DMS79 treated with DMSO at 0.1 percent for 48 hours (cell line): ENCODE measurements at regions not wholly inside any gene's neighbourhood (a gene's known extent, or its start where the extent isn't known, plus 50 kb on each side); places are given as distances from the start of the nearest gene placed in this dataset.
"Not testable (repeated sequence)": the region's sequence is repeated elsewhere in the genome, so short reads cannot be mapped to it uniquely, and the experiment has no call there.

Source experiments
- DNase-seq: peaks from one replicate; lab custom pipeline; 2025; lab: John Stamatoyannopoulos, UW

DNA sequence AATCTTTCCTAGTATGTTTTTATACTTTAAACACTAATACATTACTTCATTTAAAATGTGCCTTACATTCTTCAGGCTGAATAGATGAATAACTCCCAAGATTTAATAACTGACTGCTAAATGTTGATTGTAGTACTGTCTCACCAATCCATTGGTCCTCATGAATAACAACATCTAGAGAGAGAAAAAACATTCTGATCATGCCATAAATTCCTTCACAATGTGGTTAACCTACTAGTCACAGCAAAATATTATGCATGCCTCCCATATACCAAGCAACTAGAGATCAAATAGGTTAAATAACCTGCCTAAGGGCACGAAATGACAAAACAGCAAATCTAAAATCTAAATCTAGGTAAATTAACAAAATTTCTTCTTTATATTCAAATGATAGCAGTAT lies 66.2 kb downstream of the SYT15 start:
- not testable (repeated sequence) for DNase-seq

DNA sequence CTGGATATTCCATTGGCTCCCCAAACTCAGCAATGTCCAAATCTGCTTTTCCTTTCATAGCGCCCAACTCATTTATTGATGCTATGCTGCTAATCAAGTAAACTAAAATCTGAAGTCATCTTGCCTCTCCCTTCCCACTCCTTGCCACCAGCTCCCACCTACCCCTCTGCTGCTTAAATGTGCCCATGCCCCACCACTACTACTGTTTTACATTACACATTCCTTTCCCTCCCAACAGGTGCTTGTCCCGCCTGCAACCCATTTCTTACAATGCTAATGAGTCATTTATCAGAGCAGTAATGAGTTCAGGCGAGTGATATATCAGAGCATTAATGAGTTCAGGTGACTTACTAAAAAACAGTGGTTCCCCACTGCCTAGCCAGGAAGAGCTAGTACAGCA lies 67.2 kb downstream of the SYT15 start:
- DNase-seq, result not testable (repeated sequence)

DNA sequence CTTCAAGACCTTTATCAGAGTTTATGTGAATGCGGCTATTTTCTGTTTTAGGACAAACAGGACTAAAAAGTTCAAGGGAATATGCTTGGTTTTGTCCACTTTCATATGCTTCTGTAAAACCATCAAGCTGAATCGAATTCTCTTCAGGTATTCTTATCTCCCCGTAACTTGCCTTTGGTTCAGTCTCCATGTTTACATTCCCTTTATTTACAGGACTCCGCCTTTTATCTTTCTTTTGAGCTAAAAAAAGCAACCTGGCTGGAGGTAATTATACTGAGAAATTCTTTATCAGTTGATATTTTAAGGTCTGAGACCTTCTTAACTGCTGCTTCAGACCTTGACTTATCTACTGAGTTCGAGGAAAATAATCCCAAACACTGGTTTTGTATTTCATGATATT lies 72.0 kb downstream of the SYT15 start:
- not testable (repeated sequence) for DNase-seq

DNA sequence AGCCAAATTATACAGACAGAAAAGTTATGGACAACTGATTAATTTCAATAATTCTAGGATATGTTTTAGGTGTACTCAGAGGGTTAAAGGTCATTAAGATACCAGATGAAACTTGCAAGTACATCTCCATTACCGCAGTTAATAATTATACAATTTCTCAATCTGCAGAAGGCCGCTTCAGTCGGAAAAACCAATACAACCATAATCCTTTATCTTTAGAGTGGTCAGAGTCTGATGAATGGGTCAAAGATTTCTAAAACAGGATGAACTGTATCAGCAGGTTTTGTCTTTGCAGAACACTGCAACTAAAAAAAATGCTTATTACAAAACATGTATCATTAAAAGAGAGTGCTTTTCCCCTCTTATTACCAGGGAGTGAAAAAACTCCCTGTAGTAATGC lies 78.5 kb downstream of the SYT15 start:
- DNase-seq, result not testable (repeated sequence)

DNA sequence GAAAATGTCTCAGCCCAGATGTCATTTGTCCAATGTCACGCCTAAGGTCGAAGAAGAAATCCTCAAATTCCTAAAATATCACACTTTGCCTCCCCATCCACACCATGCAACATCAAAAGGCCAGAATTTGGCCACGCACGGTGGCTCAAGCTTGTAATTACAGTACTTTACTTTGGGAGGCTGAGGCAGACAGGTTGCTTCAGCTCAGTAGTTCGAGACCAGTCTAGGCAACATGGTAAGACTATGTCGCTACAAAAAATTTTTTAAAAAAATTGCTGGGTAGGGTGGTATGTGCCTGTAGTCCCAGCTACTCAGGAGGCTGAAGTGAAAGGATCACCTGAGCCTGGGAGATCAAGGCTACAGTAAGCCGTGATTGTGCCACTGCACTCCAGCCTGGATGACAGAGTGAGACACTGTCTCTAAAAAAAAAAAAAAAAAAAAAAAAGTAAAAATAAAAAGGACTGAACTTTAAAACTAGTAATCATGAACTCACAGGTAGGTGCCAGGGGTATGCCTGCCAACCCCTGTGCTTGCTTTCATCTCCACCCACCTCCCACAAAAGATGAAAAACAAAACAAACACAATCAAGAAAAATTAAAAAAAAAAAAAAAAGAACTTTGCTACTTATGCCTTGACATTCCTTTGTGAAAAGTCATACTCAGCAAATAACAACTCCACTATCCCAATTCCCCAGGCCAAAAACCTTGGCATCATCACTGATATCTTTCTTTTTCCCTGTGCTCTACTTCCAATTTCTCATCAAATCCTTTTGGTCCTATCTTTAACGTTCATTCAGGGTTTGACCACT lies 81.3 kb downstream of the SYT15 start:
- DNase-seq, result not testable (repeated sequence)

DNA sequence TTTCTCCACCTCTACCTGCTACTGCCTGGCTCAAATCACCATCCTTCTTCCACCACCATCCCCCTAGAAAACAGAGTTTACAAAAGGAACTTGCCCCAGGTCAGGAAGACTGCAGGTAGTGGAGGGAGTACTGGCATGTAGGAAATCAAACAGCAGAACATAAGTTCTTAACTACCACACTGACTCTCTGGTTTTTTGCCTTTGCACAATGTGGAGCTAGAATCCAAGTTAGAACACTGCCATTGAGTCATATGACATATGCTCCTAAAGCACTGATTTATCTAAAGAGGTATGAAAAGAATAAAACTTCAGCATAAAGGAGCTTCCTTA lies 81.9 kb downstream of the SYT15 start:
- not testable (repeated sequence) for DNase-seq

DNA sequence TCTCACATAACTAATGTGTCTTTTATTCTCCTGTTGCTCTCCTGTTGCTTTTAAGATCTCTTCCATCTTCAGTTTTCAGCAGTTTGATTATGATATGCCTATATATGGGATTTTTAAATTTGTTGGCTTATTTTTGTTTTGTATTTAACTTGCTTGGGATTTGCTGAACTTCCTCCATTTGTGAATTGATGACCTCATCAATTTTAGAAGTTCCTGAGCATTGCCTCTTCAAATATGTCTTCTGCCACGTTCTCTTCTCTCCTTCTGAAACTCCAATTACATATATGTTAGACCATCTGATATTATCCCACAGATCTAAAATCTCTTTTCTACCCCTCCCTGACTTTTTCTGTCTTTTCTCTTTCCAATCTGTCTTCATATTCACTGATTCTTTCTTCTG lies 86.6 kb downstream of the SYT15 start:
- not testable (repeated sequence) for DNase-seq

DNA sequence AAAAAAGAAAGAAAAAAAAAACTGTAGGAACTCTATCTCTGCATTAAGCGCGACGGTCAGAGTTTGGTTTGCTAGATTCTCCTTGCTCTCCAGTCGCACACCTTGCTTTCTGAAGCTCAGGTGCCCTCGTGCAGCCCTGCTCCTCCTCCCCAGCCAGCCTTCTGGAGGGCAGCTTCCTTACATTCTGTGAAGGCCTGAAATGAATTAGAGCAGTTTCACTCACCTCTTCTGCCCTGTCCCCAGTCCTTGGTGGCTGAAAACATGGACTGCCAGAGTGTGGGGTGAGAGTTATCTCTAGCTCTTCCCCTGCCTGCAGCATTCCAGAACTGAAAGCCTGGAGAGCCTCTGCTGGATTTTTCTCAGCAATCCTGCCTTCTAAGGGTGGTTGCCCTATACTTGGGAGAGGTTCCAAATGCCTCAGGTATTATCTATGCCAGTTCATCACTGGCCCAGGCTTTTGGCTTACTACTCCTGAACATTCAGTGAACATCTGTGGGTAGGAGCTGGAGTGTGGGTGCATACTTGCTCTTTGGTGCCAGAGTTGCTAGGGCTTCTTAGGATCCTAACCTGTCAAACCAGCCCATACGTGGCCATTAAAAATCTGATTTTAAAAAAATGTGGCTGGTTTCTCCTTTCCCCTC lies 89.5 kb downstream of the SYT15 start:
- not testable (repeated sequence) for DNase-seq

DNA sequence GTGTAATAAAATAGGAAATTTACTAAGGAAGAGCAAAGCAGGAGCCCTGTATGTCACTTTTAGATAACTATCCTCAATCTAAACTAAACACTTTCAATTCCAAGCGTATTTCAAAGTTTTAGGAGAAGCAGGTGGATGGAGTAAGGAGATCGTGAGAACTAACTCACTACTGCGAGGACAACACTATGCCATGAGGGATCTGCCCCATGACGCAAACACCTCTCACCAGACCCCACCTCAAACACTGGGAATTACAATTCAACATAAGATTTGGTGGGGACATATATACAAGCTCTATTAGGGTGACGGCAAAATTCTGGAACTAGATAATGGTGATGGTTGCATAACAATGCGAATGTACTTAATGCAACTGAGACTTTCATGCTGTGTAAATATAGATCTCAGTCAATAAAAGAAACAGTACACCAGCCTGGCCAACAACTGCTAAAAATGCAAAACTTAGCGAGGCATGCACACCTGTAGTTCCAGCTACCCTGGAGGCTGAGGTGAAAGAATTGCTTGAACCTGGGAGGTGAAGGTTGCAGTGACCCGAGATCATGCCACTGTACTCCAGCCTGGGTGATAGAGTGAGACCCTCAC lies 99.0 kb downstream of the SYT15 start:
- not testable (repeated sequence) for DNase-seq

DNA sequence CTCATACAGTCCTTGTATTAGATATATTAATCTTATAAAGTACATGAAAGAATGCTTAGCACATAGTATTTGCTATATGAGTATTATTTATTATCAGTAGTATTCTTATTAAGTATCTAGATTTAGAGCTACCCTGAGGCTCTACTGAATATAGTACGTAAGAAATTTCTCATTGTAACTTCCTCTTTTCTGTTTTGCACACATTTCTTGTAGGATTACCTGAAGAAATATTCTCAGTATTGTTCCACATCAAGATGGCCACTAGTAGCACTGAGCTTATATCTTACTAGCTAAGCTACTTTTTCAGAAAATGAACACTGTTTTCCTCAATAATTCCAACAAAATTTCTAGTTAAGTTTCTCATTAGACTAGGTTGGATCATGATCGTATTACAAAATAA lies 112.5 kb downstream of the SYT15 start:
- not testable (repeated sequence) for DNase-seq

DNA sequence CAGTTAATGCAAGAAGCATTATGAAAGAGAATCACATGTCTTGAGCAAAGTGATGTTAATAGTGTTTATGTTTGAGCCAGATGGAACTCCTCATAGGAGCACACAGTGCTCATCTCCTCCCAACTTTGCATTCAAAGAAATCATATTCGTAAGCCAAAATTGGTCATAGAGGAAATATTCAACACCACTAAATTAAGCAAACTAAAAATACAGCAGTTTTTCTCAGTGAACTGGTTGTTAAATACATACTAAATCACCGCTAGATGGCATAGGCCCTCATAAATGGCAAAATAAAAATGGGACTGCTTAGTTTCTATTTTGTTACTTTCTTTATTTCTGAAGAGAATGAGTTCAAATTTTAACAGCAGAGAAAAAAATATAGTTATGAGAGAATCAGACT lies 114.3 kb downstream of the SYT15 start:
- not testable (repeated sequence) for DNase-seq

DNA sequence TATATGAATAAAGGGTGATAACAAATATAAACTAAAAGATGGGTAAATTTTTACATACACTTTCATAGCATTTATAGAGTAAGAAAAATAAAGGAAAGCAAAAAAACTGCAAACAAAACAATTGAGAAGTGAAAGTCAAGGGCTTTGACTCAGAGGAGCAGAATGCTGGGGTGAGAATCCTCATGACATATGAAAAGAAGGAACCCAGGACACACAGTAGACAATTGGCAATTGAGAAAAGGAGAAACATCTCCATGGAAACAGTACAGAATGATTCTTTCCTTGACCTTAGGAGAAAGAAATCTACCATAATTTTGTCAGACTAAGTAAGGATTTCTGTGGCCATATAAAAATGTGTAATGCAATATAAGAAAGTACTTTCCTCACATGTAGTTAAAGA lies 138.3 kb downstream of the SYT15 start:
- DNase-seq, result not testable (repeated sequence)

DNA sequence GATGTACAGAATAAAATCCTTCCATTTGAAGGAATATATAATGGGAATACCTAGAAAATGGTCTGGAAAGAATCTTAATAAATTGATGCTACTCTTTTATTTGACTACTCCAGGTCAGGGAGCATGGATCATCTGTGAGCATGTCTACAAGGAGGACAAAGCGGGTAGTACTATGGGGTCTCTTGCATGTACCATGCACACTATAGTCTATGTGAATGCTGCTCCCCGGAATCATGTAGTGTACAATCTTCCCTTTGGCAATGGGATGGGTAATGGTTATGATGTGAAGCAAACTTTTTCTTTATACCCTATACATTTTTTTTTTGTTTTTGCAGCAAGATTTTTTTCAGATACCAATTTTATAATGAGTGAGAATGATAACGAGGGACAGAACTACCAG lies 139.1 kb downstream of the SYT15 start:
- not testable (repeated sequence) for DNase-seq

DNA sequence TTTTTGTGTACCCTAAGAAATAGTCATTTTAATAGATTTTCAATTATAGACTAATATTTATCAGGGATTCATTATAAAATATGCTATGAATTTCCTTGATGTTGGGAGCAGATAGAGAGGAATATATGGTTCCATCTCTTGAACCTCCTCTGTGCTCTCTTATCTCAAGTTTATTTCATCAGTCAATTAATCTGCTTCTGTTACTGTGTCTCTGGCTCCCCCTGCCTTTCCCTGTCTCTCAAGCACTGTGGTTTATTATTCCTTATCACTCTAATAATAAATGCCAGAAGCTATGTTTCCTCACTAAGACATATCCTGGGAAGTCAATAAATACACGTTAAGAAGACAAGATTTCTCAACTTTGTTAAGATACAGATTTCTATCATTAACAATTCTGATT lies 141.5 kb downstream of the SYT15 start:
- DNase-seq, result not testable (repeated sequence)

DNA sequence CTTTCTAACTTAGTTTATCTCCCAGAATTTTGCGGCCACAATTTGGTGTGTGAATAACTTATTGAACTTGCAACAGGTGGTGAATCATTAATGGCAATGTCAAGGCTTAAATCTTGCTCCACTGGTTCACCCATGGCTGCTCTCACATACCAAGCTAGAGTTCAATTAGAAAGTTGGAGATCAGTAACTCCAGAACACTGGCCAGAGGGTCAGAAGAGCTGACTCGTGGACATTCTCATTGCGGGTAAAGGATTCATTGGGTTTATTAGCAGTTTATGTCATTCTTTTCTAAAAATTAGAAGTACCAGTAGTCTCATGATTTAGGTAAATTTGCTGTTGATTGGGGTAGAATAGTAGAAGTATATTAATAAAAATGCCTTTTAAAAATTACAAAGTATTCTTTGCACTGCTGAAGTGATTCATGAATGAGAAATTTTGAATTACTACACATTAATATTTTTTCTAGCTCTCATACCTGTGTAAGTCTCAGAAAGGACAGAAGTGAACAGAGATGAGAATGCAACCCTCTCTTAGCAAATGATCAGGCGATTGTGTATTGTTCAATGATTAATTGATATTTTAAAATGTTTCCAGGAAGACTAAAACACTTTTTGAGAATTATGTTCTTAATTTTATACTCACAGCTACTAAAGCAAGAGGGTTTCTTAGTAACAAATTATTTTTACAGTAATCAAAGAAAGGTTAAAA lies 142.0 kb downstream of the SYT15 start:
- not testable (repeated sequence) for DNase-seq

DNA sequence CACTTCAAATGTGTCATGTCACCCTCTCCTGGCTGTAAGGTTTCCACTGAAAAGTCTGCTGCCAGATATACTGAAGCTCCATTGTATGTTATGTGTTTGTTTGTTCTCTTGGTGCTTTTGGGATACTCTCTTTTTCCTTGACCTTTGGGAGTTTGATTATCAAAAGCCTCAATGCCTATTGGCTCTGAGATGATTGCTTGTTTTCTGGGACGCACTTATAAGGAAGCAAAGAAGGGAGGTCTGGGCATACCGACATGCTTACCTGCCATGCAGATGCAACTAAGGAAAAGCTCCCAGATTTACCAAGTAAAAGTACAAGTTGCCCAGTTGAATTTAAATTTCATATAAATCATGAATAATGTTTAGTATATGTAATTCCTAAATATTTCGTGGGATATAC lies 145.3 kb downstream of the SYT15 start:
- not testable (repeated sequence) for DNase-seq

DNA sequence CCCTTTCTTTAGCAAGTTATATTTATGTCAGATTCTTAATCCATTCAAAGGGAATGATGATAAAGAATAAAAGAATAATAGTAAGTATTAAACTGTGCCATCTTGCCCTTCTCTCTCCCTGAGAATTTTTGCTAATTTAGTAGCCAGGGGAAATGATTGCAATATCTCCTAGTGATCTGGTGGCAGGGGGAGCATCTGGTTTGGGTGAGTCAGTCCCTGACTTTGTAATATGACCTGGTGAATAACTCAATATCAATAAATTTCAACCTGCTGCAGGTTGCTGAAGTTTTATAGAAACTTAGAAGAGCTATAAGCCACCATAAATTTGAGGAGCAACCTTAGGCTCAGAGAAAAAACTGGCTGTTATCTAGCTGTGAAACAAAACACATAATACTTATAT lies 149.4 kb downstream of the SYT15 start:
- not testable (repeated sequence) for DNase-seq

DNA sequence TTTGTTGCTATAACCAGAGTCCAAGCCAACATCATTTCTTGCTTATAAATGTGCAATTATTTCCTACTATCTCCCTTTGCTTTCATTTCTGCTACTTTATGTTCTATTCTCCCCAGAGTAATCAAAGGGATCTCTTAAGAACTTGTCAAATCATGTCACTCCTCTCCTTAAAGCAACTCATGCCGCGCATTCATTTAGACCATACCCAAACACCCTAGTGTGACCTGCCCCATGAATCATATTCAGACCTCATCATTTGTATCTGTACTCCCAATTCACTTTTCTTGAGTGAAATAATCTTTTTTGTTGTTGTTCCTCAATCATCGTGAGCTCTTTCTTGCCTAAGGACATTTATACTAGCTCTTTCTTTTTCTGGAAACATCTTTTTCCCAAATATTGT lies 151.8 kb downstream of the SYT15 start:
- not testable (repeated sequence) for DNase-seq

DNA sequence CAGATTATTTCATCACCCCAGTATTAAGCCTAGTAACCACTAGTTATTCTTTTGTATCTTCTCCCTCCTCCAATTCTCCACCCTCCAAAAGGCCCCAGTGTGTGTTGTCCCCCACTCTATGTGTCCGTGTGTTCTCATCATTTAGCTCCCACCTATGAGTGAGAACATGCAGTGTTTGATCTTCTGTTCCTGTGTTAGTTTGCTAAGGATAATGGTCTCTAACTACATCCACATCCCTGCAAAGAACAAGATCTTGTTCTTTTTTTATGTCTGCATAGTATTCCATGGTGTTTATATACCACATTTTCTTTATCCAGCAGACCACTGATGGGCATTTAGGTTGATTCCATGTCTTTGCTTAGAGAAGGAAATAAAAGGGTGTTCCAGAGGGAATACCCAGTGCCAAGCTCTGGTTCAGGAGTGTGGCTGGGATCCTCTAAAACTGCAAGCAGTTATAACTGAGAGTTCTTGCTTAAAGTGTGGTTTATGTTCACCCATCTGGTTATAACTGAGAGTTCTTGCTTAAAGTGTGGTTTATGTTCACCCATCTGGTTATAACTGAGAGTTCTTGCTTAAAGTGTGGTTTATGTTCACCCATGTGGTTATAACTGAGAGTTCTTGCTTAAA lies 154.8 kb downstream of the SYT15 start:
- not testable (repeated sequence) for DNase-seq

DNA sequence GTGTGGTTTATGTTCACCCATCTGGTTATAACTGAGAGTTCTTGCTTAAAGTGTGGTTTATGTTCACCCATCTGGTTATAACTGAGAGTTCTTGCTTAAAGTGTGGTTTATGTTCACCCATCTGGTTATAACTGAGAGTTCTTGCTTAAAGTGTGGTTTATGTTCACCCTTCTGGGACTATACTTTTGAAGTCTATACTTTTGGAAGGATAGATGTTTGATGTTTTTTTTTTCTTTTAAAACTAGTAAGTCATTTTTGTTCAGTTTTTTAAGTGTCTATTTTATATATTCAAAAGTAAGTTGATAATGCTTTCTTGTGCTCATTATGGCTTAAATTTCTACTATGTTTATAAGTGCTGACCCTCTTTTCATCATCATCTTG lies 155.3 kb downstream of the SYT15 start:
- not testable (repeated sequence) for DNase-seq

DNA sequence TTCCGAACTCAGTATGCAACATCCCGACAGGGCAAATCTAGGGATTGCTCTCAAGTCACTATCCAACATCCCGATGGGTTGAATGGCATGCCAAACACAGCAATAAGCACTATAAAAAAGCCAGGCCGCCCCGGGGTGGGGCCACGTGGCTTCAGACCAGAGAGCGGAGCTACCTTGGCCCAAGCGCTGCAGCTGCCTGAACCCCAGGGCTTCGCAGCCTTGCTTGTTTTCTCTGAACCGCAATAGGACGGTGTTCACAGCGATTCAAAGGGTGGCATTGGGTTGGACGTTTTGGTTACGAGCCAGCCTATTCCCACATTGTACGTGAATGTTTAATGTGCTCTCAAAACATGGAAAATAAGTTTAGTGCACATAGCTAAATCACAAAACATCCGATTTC lies 161.0 kb downstream of the SYT15 start:
- DNase-seq, result not testable (repeated sequence)

DNA sequence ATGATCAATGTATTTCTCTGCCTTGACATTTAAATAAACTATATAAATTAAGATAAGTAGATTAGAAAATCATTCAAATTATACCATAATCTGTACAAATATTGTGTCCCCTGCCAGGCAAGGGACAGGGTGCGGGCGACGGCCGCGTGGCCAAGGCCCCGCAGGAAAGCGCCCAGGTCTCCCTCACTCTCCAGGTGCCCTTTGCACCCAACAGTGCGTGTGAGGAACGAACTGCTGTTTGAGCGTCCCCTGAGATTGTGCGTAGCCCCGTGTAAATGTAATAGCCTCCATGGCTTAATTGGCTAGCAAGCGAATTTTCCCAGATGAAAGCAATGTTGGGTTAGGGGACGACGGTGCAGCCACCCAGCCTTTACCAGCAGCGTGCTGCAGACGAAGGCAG lies 161.4 kb downstream of the SYT15 start:
- not testable (repeated sequence) for DNase-seq
